Activated CD8-positive, alpha-beta memory T cell treated with anti-CD3 and anti-CD28 coated beads, Interleukin-2, amount 50 U/mL, for 24 hours (primary cell): ENCODE measurements at regions not wholly inside any gene's neighbourhood (a gene's known extent, or its start where the extent isn't known, plus 50 kb on each side); places are given as distances from the start of the nearest gene placed in this dataset.

Experiments
- DNase-seq: peaks from one replicate; pipeline ENCODE4 v3.0.0-alpha.2; 2020; ENCODE audit errors: extremely low read depth

GRCh38 chr17:79169861-79170260 is 95.2 kb downstream of the ENGASE start:
- no peak for DNase-seq

GRCh38 chr17:79169366-79169765 is 94.7 kb downstream of the ENGASE start:
- no peak for DNase-seq

GRCh38 chr17:79168486-79169055 is 93.9 kb downstream of the ENGASE start:
- DNase-seq: no peak

GRCh38 chr17:79167486-79167885 is 92.9 kb downstream of the ENGASE start:
- no peak for DNase-seq

GRCh38 chr17:79165756-79166473 is 91.3 kb downstream of the ENGASE start:
- no peak for DNase-seq

GRCh38 chr17:79164913-79165695 is 90.5 kb downstream of the ENGASE start:
- no peak for DNase-seq

- no peak for DNase-seq
Observed at GRCh38 chr17:79164408-79164807, 89.8 kb downstream of the ENGASE start.

- no peak for DNase-seq
Observed at GRCh38 chr17:79163071-79163470, 88.4 kb downstream of the ENGASE start.

- no peak for DNase-seq
Observed at GRCh38 chr17:79162012-79162963, 87.7 kb downstream of the ENGASE start.

GRCh38 chr17:79160980-79161636 is 86.5 kb downstream of the ENGASE start:
- DNase-seq: no peak

- DNase-seq: no peak
Observed at GRCh38 chr17:79159926-79160325, 85.3 kb downstream of the ENGASE start.

- no peak for DNase-seq
Observed at GRCh38 chr17:79159471-79159870, 84.8 kb downstream of the ENGASE start.

- no peak for DNase-seq
Observed at GRCh38 chr17:79156463-79157095, 82.0 kb downstream of the ENGASE start.

GRCh38 chr17:79155701-79156100 is 81.1 kb downstream of the ENGASE start:
- DNase-seq: no peak

GRCh38 chr17:79154951-79155585 is 80.4 kb downstream of the ENGASE start:
- no peak for DNase-seq

GRCh38 chr17:79154446-79154845 is 79.8 kb downstream of the ENGASE start:
- no peak for DNase-seq

- DNase-seq: no peak
Observed at GRCh38 chr17:79153367-79154130, 78.9 kb downstream of the ENGASE start.

- DNase-seq: no peak
Observed at GRCh38 chr17:79152636-79153035, 78.0 kb downstream of the ENGASE start.

GRCh38 chr17:79152110-79152509 is 77.5 kb downstream of the ENGASE start:
- no peak for DNase-seq
